Right lobe of liver (tissue), 4 donors: ENCODE measurements at regions not wholly inside any gene's neighbourhood (a gene's known extent, or its start where the extent isn't known, plus 50 kb on each side); places are given as distances from the start of the nearest gene placed in this dataset.
A peak's percentile ranks its signal among the peaks of the same experiment; 100 is the strongest.

Source experiments
- POLR2A ChIP-seq: fragments of 450-650 bp; IDR thresholded peaks from one replicate; pipeline ENCODE4 v1.6.1; 2017; ENCODE audit warnings: antibody characterized with exemption, mild to moderate bottlenecking
- TF ChIP-seq, protein P1 (sequence below), 4 donors: fragments of 200-600 bp in 3 of 4; fragments of 450-650 bp in 1 of 4; IDR thresholded peaks; one replicate each; pipeline versions ENCODE4 v1.5.1 to v1.8.0; 2016 to 2022; ENCODE audit warnings: antibody characterized with exemption in 4 of 4, mild to moderate bottlenecking in 2 of 4
- donor health status: DM: no; HTN: no; CAD: no.
- donor health status: DM: no; HTN: no; CAD: no.
- donor health status: DM: no; HTN: yes; CAD: no.

DNA sequence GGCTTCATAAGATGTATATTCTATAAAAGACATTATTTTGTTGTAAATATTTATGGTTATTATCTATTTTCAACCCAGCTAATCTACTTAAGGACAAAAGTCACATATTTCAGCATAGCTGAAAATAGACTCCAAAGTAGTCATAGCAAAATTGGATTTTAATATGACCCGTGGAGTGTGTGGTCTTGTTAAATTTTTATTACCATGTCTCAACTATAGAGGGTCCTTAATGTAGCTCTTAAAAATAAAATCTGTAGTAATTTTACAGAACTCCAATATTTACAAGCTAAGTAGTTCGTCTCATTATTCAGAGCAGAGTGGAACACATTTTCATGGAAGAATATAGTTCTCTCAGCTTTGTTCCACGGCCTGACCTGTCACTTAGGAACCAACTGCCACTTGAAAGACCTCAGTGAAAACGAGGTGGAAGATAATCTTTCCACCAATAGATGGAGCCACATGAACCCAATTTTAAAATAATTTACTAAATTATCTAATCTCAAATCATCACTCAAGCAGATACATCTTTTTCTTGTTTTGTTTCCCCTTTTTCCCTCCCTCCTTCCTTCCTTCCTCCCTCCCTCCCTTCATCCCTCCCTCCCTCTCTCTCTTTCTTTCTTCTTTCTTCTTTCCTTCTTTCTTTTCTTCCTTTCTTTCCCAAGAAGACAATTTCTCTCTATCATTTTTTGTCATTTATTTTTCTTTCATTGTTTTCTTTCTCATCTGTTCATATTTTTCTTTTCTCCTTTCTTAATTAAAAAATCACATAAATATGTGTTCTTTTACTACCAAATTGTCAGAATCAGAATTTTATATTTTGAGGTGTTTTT is 97.2 kb downstream of the CLDN1 start:
- TF ChIP-seq, protein P1, sequence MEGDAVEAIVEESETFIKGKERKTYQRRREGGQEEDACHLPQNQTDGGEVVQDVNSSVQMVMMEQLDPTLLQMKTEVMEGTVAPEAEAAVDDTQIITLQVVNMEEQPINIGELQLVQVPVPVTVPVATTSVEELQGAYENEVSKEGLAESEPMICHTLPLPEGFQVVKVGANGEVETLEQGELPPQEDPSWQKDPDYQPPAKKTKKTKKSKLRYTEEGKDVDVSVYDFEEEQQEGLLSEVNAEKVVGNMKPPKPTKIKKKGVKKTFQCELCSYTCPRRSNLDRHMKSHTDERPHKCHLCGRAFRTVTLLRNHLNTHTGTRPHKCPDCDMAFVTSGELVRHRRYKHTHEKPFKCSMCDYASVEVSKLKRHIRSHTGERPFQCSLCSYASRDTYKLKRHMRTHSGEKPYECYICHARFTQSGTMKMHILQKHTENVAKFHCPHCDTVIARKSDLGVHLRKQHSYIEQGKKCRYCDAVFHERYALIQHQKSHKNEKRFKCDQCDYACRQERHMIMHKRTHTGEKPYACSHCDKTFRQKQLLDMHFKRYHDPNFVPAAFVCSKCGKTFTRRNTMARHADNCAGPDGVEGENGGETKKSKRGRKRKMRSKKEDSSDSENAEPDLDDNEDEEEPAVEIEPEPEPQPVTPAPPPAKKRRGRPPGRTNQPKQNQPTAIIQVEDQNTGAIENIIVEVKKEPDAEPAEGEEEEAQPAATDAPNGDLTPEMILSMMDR (IDR thresholded peaks at IDR 0.05) = peak; percentile 55 to 64 (median 58)
- no peak for TF ChIP-seq POLR2A
